Cardiac septum (tissue), 1 donor: ENCODE measurements at regions not wholly inside any gene's neighbourhood (a gene's known extent, or its start where the extent isn't known, plus 50 kb on each side); places are given as distances from the start of the nearest gene placed in this dataset.
A peak's percentile ranks its signal among the peaks of the same experiment; 100 is the strongest.
"Not testable (repeated sequence)": the region's sequence is repeated elsewhere in the genome, so short reads cannot be mapped to it uniquely, and the experiment has no call there.

Experiments
- DNase-seq: peaks from one replicate; pipeline ENCODE4 v3.0.0-alpha.2; 2020; ENCODE audit warnings: low spot score
- intact Hi-C: fragments of 100-400 bp; cut with DNase I; formaldehyde crosslinking; loops from one replicate; pipeline ENCODE4 v1.14.0; 2022
- donor health status: DM: no; HTN: no; CAD: no.

GRCh38 chr6:158920311-158920905, 79.6 kb downstream of the RSPH3 start:
- DNase-seq, result no peak
- intact Hi-C loops, result no loop called here

DNA sequence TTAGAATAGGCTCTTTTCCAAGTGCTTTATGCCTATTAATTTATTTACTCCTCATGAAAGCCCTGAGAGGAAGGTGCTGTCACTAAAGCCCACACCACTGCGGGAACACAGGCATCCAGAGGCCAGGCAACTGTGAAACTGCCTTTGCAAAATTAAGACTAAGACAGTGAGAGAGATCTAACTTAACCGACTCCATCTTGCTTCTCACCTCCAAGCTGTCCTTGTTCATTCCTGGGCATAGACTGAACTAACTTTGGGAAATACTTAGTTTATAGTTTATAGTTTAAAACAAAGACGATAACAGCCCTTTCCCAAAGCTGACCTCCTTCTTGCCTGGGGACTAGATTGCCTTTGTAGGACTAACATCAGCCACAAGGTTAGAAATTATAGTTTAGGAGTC, 80.1 kb downstream of the RSPH3 start:
- no peak for DNase-seq
- intact Hi-C loops, result no loop called here

DNA sequence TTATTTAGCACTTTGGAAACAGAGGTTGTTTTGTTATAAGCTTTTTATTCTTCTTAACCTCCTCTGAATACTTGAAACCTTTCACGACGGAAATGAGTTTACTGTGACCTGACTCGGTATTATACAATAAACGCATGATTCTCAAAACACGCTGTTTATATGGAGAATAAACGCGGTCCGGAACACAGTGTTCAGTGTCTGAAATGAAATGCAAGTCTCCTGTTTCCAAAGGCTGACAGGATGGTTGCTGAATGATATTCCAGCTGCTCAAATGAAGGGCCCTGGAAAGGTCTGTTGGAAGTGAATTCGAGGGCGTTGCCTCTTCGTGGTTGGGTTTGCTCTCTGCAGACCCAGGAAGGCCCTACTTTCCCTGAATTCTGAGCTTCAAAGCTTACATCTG, 83.4 kb downstream of the RSPH3 start:
- intact Hi-C loops, result no loop called here
- no peak for DNase-seq

DNA sequence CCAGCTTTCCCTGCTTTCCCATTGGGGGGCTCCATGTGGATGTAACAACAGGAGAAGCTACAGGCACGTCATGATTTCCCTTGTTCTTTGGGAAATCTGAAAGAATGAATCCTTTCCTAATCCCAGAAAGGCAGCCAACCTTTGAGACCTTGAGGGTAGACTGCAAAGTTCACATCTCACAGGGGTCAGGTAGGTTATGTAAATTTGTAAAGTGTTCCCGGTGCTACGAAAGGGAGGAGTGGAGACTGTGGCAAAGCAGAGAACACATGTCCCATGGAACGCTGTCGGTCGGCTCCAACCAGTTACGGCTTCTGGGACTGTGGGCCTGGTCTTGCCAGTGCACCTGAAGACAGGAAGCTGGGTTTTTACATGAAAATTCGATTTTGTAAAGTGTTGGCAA, 85.1 kb downstream of the RSPH3 start:
- DNase-seq, result no peak
- intact Hi-C loops, result no loop called here

GRCh38 chr6:158913580-158913979, 86.4 kb downstream of the RSPH3 start:
- intact Hi-C loops, result no loop called here
- no peak for DNase-seq

DNA sequence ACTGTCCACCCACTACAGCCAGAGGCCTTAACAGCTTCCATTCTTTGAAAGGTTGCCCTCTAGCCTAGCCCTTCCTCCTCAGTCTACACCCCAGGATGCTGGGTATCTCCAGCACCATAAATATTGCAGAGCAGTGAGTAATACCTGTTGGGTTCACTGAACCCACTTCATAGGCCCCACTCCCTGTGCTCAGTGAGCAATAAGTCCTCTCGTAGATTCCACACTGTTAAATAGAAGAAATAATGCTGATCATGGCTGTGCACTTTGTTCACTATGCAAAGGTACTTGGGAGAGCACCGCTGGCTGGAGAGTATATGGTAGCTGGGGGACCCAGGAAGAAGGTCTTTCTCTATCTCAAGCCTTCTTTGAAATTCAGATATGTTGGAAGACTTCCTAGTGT, 87.3 kb downstream of the RSPH3 start:
- DNase-seq, result no peak
- intact Hi-C loops, result no loop called here

GRCh38 chr6:158911746-158912480, 88.1 kb downstream of the RSPH3 start:
- no peak for DNase-seq
- intact Hi-C loops, result no loop called here

GRCh38 chr6:158910484-158911440, 89.2 kb downstream of the RSPH3 start:
- intact Hi-C loops, result no loop called here
- no peak for DNase-seq

DNA sequence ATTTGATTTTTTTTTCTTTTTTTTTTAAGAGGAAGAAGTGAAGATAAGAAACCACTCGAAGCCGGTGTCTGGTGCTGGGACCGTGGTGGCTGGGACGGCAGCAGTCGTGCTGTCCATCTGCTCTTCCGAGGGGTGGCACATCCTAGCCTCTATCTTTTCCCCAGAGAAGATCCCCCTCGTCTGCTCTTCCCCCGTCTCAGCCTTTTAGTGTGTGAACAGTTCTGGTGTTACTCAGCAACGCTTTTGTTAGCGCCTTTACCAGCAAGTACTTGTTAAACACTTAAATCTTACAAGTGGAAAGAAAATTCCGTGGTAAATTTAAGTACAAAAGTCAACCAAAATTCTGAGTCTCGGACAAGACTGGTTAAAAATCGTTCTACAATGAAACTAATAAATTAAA, 90.1 kb downstream of the RSPH3 start:
- DNase-seq, result no peak
- intact Hi-C loops, result no loop called here

- intact Hi-C loops, result no loop called here
- peak; percentile 68 for DNase-seq
These were observed 89.4 kb upstream of the EZR start for GRCh38 chr6:158908606-158909005.

DNA sequence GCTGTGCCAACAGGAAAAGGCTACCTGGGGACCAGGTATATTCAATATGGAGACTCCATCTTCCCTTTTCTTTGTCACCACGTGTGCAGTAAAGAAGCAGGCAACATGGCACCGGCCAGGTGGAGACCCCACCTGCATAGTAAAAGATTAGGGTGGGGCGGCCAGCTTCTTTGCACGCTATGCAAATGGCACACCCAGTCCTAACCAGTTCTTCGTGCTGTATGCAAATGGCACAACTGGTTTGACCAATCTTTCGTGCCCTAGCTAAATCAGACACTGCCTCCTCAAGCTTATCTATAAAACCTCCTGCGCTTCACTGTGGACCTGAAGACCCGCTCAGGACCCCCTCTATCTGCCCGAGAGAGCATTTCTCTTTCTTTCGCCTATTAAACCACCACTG, 88.8 kb upstream of the EZR start:
- intact Hi-C loops, result no loop called here
- DNase-seq, result peak; percentile 31

DNA sequence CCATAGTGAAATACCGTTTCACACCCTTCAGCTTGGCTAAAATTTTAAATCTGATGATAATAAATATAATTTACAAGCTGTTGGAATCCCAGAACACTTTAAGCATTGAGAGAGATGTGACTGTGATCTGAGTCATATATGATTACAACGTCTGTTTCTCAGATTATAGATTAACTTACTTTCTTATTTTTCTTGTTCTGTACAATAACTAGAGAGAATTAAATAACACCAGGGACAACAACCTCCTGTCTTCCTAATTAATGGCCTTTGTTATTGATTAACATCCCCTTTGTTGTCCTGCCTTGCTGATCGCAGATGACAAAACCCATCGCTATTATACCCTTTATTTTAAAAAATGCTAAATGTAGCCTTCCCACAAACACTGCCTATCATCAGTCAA, 87.8 kb upstream of the EZR start:
- no peak for DNase-seq
- intact Hi-C loops, result no loop called here

DNA sequence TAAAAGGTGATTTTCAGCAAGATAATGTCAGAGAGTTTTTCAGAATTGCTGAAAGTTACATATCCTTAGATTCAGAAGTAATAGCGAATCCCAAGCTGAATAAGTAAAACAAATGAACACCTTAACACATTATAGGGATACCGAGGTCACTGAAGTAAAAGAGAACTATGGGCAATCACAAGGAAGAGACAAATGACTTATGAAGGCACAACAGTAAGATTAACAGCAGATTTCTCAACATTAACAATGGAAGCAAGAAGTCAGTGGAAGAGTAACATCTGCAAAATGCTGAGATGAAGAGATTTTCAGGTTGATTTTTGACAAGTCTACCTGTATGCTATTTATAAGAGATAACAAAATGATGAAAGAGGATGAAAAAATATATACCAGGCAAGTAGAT, 86.1 kb upstream of the EZR start:
- DNase-seq, result no peak
- intact Hi-C loops, result no loop called here

GRCh38 chr6:158903801-158904200, 84.6 kb upstream of the EZR start:
- intact Hi-C loops, result no loop called here
- no peak for DNase-seq

- intact Hi-C loops, result no loop called here
- DNase-seq, result no peak
These were observed 81.6 kb upstream of the EZR start for GRCh38 chr6:158900663-158901312.

- intact Hi-C loops, result no loop called here
- DNase-seq, result no peak
These were observed 78.1 kb upstream of the EZR start for GRCh38 chr6:158897236-158897635.

GRCh38 chr6:158895661-158896060, 76.5 kb upstream of the EZR start:
- intact Hi-C loops, result no loop called here
- no peak for DNase-seq

DNA sequence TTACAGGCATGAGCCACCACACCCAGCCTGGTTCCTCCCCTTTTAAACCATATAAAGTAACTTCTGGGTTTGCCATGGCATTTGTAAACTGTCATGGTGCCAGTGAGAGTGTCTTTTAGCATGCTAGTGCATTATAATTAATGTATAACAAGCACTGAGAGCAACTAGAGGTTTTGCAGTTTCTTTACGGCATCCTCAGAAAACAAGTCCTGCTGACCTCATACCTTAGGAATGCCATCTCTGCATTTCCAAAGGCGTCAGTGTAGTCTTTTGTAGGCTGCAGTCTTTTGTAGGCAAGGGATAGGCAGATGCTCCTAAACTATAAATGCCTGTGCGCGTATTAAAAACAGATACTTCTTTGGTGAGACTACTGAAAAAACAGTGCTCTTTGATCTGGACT, 75.0 kb upstream of the EZR start:
- intact Hi-C loops, result no loop called here
- DNase-seq, result no peak

GRCh38 chr6:158892266-158892665, 73.1 kb upstream of the EZR start:
- DNase-seq, result no peak
- intact Hi-C loops, result no loop called here

DNA sequence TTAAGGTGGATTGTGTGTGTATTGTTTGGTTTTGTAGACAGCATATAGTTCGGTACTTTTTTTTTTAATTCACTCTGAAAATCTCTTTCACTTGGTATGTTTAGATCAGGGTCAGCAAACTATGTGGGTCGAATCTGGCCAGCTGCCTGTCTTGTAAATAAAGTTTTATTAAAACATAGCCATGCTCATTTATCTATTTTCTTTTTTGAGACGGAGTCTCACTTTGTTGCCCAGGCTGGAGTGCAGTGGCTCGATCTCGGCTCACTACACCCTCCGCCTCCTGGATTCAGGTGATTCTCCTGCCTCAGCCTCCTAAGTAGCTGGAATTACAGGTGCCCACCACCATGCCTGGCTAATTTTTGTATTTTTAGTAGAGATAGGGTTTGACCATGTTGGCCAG, 72.4 kb upstream of the EZR start:
- DNase-seq, intact Hi-C loops: not testable (repeated sequence)
